SK-N-SH (cell line): ENCODE measurements at regions not wholly inside any gene's neighbourhood (a gene's known extent, or its start where the extent isn't known, plus 50 kb on each side); places are given as distances from the start of the nearest gene placed in this dataset.

Experiments used
- CTCF ChIP-seq: fragments of 200-600 bp; sonication (generic); IDR thresholded peaks from 2 replicates; pipeline ENCODE4 v1.6.1; 2017; ENCODE audit warnings: antibody characterized with exemption, mild to moderate bottlenecking, moderate library complexity
- EP300 ChIP-seq, 2 experiments: IDR thresholded peaks; 2 replicates each; pipeline versions ENCODE4 v1.4.0 to v1.6.1; 2012; ENCODE audit warnings: borderline replicate concordance in 1 of 2, low read depth in 1 of 2, low read length in 1 of 2
- FOXJ3 ChIP-seq: sonication (generic); formaldehyde crosslinking; IDR thresholded peaks from 2 replicates; pipeline ENCODE4 v1.5.1; 2020; ENCODE audit warnings: mild to moderate bottlenecking, missing genetic modification reagents
- RXRA ChIP-seq: IDR thresholded peaks from 2 replicates; pipeline ENCODE4 v1.4.0; 2012; ENCODE audit warnings: low read depth, mild to moderate bottlenecking, borderline replicate concordance
- SMC3 ChIP-seq: IDR thresholded peaks from 2 replicates; pipeline ENCODE4 v1.6.1; 2012; ENCODE audit warnings: low read depth, low read length, improper control_type of control experiment
- TAF1 ChIP-seq: IDR thresholded peaks from 2 replicates; pipeline ENCODE4 v1.6.1; 2012; ENCODE audit warnings: low read depth, mild to moderate bottlenecking, low read length, moderate library complexity, borderline replicate concordance
- YY1 ChIP-seq: IDR thresholded peaks from 2 replicates; pipeline ENCODE4 v1.4.0; 2012; ENCODE audit warnings: low read depth, mild to moderate bottlenecking
- TF ChIP-seq, protein P1 (sequence below): IDR thresholded peaks from 2 replicates; pipeline ENCODE4; 2012
- TF ChIP-seq, protein P2 (sequence below): IDR thresholded peaks from 2 replicates; pipeline ENCODE4 v1.4.0; 2012; ENCODE audit warnings: low read depth, borderline replicate concordance

- TF ChIP-seq, protein P1, sequence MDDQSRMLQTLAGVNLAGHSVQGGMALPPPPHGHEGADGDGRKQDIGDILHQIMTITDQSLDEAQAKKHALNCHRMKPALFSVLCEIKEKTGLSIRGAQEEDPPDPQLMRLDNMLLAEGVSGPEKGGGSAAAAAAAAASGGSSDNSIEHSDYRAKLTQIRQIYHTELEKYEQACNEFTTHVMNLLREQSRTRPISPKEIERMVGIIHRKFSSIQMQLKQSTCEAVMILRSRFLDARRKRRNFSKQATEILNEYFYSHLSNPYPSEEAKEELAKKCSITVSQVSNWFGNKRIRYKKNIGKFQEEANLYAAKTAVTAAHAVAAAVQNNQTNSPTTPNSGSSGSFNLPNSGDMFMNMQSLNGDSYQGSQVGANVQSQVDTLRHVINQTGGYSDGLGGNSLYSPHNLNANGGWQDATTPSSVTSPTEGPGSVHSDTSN: no peak
- TF ChIP-seq CTCF (no peak), YY1 (no peak), TAF1 (no peak), EP300 (IDR thresholded peaks at IDR 0.05; ENCODE audit: borderline replicate concordance in 1 of 2, low read depth in 1 of 2, low read length in 1 of 2) (no peak), FOXJ3 (CRISPR knock-in tag) (no peak), RXRA (no peak), SMC3 (no peak)
- TF ChIP-seq, protein P2, sequence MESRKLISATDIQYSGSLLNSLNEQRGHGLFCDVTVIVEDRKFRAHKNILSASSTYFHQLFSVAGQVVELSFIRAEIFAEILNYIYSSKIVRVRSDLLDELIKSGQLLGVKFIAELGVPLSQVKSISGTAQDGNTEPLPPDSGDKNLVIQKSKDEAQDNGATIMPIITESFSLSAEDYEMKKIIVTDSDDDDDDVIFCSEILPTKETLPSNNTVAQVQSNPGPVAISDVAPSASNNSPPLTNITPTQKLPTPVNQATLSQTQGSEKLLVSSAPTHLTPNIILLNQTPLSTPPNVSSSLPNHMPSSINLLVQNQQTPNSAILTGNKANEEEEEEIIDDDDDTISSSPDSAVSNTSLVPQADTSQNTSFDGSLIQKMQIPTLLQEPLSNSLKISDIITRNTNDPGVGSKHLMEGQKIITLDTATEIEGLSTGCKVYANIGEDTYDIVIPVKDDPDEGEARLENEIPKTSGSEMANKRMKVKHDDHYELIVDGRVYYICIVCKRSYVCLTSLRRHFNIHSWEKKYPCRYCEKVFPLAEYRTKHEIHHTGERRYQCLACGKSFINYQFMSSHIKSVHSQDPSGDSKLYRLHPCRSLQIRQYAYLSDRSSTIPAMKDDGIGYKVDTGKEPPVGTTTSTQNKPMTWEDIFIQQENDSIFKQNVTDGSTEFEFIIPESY: no peak
Observed at GRCh38 chr12:17609153-17609552, 480.8 kb downstream of the RERGL start.
